Skeletal muscle cell (primary cell): ENCODE measurements at regions not wholly inside any gene's neighbourhood (a gene's known extent, or its start where the extent isn't known, plus 50 kb on each side); places are given as distances from the start of the nearest gene placed in this dataset.

ENCODE experiments used
- DNase-seq: peaks from one replicate; pipeline ENCODE4 v3.0.0-alpha.2; 2010; ENCODE audit warnings: low read depth
- H3K4me3 ChIP-seq: 2 replicates; pipeline ENCODE4 v1.5.1; 2011; ENCODE audit warnings: low read depth, mild to moderate bottlenecking, control low read depth, low read length, moderate library complexity

DNA sequence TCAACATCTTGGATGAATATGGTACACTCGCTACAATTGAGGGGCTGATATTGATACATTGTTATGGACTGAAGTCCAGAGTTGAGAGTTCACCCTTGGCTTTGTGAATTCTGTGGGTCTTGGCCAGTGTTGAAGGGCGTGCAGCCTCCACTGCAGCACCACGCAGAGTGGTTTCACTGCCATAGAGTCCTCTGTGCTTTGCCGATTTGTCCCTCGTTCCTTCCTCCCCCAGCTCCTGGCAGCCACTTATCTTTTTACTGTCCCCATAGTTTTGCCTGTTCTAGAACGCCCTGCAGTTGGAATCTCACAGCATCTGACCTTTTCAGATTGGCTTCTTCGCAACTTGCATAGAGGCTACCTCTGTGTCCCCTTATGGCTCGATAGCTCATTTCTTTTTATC is 57.3 kb upstream of the IRS2 start:
- H3K4me3 ChIP-seq = no peak overlapping the region
- no peak for DNase-seq

DNA sequence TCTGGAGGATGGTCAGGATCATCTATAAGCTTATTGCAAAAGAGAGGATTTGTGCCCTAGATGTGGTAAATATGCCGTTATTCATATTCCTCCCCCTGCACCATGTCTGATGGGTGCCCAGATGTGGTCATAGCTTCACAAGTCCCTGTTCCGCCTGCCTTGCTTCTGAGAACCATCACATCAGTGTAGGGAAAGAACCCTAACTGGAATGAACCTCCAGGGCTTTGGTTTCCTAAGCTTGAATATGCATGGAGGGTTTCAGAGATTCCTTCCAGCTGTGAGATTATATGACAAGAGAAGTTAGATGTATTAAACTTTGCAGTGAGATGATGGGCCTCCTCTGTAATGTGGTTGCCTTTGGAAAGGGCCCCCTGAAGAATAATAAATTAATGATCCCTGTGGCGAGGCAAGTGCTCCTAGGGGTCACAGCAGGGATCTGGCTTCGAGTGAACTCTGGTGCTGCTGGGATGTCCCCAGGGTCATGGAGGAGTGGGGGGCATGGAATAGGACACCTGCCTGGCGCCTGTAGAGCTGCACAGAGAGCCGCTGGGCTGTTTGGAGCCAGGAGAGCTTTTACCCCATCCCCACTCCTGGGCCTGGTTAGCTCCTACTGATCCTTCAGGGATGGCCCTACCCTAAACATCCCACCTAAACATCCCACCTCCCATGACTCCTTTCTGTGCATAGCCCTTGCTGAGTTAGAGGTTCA is 56.0 kb upstream of the IRS2 start:
- no peak for DNase-seq
- no peak overlapping the region for H3K4me3 ChIP-seq

GRCh38 chr13:109840893-109841287 is 54.5 kb upstream of the IRS2 start:
- no peak overlapping the region for H3K4me3 ChIP-seq
- DNase-seq = no peak

DNA sequence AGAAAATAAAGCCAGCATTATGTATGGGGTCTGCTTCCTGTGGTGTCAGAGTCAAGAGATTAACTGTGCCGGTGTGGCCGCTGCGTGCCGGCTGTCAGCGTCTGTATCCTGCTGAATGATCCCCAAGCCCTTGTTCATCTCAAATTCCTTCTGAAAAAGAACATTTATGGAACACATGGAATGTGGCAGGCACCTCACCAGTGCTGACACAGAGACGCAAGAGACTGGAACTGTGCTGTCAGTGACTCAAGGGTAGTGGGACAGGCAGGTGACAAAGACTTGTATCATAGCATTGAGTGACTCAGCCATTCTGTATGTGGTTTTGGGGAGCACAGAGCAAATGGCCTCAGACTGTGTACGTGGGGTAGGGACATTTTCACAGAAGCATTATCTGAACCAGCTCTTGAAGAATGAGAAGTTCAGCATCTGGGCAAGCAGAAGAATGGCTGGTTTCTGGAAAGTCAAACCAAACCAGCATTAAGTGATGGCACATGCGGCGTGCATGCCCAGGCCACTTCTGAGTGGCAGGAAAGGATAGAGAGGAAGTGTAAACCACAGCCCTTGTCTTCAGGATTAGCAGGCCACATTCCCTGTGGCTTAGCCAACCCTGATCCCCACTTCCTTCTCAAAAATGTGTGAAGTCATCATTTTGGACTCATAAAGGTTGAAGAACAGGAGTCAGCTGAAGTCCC is 54.0 kb upstream of the IRS2 start:
- no peak overlapping the region for H3K4me3 ChIP-seq
- peak; percentile 56 for DNase-seq

DNA sequence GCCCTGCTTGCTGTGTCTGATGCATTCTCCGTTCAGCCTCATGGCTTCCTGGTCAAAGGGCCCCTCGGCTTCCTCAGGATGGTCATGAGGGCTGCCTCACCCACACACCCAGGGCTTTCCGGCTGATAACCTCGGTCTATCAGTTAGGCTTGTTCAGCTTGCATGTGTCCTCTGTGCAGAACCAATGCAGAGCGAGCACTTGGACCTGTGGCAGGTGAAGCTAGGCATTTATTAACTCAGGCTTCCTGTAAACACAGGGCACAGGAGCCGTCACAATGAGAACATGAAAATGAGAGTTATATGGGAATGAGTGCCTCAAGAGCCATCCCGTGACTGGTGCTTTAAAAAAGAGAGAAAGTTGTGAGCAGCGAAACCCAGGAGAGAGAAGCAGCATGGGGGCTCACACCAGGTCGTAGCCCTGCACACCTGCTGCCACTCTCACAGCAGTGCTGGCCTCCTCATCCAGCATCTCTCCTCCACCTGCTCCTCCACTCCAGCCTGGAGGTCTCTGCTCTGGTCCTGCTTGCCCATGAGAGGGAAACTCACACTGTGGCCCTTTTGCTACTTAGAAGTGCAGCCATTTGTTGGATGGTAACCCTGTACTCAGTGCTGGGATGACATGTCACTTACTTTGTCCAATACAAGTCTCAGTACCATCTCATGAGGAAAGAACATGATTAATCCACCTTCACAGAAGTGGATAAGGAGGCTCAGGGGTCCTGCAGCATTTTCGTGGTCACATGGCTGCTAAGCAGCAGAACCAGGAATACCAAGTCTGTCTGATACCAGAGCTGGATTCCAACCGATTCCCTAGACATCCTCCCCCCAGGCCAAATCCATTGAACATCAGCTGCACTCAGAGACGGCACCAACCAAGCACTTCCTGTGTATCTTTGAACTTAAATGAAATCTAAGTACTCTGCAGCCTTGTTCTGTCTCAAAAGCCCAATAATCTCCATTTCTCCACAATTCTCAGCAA is 50.5 kb upstream of the IRS2 start:
- DNase-seq = no peak
- no peak overlapping the region for H3K4me3 ChIP-seq
